HG03060 (cell line): ENCODE measurements at regions not wholly inside any gene's neighbourhood (a gene's known extent, or its start where the extent isn't known, plus 50 kb on each side); places are given as distances from the start of the nearest gene placed in this dataset.
"Not testable (repeated sequence)": the region's sequence is repeated elsewhere in the genome, so short reads cannot be mapped to it uniquely, and the experiment has no call there.

Experiments
- ATAC-seq: cut with Tn5 transposase; IDR thresholded peaks from one replicate; pipeline ENCODE4 v1.9.1; 2021; ENCODE audit warnings: low read depth, moderate number of reproducible peaks; ENCODE audit not compliant: unreplicated experiment

DNA sequence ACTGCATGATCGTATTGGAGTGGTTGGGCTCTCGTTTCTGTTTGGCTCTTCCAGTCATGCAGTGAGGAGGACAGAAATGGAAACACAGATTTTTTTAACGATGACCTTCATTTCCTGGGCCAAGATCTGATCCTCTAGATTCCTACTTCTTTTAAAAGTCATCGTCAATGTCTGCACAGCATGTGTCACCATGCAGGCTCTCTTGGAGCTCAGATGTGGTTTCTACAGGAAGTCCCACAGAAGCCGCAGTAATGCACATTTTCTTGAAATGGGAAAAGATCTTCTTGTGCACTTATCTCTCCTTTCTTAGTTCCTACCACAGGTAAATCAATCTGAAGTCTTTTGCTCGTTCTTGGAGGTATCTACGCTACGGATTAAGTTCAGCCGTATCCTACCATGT is 626.9 kb downstream of the EFNB2 start:
- ATAC-seq, result no peak

DNA sequence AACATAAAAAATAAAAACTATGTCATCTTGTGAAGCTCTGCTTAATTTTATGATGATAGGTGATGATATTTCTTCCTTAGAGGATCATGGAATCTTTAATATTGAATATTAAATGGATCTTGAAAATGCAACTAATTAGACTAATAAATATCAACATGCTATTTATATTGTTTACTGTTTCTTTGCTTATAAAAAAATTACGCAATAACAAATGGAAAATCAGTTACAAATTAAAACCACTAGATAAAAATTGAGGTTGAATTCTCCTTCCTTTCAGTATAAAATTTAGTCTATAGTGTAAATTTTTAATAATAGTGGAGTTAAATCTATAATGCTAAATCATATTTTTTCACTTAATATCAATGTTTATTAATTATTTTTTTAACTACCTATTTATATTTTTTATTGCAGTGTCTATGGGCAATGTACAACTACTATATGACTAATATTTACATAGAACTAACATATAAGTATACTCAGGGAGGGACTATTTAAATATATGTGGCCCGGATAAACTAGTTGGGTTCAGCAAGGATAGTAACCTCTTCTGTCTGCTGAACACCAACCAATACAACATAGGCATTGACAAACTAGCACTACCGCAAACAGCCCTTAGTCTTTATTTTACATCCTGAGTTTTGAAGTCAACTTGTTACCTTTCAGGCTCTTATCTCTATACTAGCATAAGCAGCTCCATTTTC is 628.0 kb downstream of the EFNB2 start:
- ATAC-seq, result no peak

DNA sequence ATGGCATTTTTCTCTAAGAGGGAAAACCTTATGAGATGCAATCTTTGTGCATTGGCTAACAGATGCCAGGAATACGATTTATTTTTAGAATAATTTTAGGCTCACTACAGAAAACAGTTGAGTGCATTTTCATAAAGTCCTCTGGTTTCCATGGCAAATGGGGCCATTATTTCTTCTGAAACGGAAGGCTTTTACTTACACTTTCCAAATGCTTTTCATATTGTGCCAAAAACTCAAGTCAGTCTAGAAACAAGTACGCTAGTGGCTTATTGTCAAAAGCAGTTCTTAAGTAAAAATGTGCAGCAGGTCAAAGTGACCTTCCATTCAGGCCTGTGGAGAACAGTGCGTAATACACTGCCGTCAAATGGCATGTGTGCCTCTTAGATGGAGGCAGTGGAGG is 628.7 kb downstream of the EFNB2 start:
- no peak for ATAC-seq

DNA sequence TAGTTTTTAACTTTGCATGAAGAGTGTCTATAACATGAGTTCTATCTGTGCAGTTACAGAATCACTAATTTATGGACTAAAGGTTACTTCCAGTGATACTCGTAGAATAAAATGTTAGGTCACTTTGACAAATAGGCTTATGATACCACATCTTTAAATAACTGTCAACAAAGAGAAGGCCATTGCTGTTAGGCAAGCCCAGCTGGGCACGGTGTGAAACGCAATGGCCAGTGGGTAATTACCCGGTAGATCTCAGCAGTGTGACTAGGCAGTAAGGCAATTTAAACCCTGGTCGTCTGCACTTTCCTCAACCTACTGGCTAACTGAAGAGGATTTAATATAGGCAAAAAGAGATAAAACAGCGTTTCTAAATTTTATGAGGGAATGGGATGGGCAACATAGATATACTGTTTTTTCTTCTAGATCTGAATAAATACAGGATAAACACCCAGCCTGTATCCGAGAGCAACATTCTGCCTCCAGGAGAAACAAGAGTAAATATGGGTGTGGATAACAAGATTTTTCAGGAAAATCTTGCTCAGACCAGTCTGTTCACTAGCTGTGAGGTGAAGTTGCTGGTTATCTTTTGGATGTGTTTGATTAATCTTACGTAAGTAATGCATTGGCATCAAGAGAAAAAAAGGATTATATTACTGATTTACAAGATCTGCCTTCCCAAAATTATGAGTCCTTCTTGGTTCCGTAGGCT is 631.3 kb downstream of the EFNB2 start:
- no peak for ATAC-seq

DNA sequence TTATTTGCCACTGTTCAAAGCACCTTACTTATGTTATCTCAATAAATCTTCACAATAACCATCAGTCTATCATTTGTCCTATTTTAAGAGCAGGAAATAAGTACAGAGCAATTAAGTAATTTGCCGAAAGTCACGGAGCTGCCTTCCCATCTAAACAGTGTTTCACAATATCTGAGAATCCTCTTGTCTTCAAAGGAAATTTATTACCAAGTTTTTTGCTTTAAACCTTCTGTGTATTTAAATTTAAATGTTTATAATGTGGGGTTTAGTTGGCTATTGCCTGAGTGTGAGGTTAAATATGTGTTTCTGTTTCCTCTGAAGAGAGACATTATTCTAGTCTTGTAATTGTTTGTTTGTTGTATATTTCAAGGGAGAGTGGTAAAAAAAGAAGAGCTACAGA is 633.1 kb downstream of the EFNB2 start:
- ATAC-seq, result no peak

GRCh38 chr13:105897575-105897974 is 637.9 kb downstream of the EFNB2 start:
- ATAC-seq, result no peak

DNA sequence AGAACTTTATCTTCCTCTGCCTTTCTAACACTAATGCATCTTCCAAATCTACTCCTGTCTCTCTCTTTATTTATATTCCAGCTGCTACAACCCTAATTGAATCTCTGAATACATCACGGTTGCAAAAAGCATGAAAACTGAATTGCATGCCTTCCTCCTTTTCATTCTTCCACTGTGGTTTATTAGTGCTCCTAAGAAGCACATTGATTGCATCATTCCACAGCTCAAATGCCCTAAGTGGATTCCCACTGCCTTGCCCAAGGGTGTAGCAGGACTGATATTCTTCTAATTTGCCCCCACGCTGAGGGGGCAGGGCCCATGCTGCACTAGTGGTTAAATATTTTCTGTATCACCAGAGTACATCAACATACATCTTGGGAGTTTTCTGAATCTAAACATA is 640.8 kb downstream of the EFNB2 start:
- no peak for ATAC-seq

DNA sequence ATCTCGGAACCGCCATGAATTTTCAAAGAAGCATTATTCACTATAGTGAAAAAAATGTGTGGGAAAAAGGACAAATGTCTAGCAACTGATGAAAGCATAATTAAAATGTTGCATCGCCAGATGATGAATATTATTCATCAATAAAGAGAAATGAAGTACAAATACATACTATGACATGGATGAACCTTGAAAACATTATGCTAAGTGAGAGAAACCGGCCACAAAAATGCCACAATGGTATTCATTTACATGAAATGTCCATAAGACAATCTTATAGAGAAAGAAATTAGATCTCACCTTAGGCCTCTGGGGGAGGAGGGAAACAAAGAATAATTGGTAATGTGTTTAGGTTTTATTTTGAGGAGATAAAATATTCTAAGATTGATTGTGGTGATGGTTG is 645.0 kb downstream of the EFNB2 start:
- no peak for ATAC-seq

DNA sequence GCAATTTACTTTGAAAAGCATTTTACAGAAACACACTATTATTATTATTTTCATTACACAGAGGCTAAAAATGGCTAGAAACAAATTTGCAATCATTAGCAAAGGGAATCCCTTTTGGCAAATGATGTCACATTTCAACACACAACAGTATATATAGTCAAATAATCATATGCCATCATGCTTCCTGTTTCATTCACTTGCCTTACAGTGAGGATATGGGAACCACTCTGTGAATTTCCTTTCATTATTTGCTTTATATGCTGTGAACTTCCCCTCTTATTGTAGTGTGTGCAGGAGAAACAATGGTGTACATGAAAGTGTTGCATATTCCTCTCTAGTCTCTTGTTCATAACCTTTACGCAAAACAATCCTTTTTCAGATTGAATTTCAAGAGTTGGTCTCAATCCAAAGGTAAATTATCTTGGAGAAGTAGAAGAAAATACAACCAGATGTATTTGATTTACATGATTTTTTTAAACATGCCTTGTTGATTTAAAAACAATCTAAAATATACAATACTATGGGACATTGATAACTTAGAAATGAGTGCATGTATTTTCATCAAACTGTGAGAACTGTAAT is 657.3 kb downstream of the EFNB2 start:
- no peak for ATAC-seq

DNA sequence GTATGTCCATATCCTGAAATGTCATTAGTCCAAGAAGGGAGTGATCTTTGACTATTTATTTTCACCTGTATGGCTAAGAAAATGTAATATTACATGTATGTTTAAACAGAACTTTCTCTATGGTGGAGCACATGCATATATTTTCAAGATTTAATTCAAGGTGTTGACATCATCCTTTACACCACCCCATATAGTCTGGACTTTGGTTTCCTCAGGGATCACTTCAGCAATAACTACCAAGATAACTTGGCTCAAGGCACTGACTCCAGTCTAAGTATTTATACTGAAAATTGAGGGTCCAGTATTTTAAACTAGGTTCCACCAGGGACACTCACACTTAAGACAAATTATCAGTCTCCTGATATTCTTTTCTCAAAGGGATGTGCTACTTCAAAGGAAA is 660.6 kb downstream of the EFNB2 start:
- ATAC-seq, result no peak

- ATAC-seq, result no peak
Measured at GRCh38 chr13:105871768-105872167, 663.7 kb downstream of the EFNB2 start.

GRCh38 chr13:105871326-105871725 is 664.1 kb downstream of the EFNB2 start:
- no peak for ATAC-seq

- no peak for ATAC-seq
Measured at GRCh38 chr13:105863300-105863920, 672.1 kb downstream of the EFNB2 start.

DNA sequence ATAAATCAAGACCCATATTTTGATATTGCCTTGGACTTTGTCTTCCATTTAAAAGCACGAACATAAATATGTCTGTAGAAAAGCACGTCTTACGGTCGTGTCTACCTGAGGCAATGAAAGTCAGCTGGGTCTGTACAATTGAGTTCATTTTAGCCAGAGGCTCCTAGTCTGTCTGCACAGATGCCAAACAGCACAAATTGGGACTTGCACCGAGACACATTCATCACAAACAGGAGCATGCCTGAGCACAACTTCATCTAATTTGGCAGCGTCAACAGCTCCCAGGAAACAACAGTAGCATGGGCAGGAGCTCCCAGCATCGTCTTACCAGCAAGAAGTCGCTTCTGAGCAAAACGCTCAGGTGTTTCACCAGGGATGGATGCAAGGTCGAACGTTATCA is 687.0 kb downstream of the EFNB2 start:
- ATAC-seq, result no peak

DNA sequence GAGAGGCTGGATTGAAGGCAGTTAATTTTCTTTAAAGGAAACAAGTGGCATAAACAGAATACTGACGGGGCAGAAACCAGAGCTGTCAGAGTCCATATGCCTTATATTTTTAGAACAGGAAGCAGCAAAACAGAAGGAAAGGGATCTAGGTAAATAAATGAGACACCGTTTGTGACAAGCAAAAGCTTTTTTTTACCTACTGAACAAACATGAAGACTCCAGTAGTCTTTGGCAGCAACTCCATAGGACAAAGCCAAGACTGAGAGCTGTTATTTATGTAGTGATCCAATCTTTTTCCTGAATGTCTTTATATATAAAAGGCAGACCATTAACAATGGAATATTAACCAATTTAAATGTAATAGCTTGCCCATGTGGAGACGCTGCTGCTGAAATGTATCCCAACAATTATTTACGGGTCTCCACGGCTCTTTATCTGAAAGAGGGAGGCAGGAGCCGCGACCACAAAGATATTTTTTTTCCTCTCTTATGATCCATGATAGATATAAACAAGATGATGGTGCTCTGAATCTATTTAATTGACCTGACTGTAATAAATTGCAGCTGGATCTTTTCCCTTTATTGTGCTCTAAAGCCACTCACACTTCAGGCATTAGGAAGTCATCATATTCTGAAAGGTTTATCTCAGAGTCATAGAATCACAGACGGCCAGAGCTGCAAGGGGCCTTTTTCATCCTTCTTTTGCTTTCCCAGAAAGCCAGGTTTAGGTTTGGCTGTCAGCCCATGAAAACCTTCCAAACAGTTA is 687.8 kb downstream of the EFNB2 start:
- ATAC-seq, result no peak

DNA sequence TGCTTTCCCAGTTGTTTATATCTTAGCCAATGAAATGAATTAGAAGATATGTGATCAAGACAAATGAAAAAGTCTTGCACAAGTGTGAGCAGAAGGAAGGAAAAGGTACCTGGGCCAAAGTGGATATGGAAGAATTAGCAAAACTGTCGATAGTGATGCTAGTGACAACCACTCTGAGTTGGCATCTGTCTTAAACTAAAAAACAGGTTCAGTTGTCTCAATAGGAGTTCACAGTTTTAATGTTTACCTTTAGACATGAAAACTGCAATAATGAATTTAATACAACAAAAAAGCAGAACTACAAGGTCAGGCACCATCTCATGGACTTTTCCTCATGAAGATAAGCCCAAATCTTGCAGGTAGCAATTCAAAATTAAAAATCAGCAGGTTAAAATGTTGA is 688.5 kb downstream of the EFNB2 start:
- no peak for ATAC-seq

GRCh38 chr13:105841286-105841685 is 694.2 kb downstream of the EFNB2 start:
- ATAC-seq, result no peak

DNA sequence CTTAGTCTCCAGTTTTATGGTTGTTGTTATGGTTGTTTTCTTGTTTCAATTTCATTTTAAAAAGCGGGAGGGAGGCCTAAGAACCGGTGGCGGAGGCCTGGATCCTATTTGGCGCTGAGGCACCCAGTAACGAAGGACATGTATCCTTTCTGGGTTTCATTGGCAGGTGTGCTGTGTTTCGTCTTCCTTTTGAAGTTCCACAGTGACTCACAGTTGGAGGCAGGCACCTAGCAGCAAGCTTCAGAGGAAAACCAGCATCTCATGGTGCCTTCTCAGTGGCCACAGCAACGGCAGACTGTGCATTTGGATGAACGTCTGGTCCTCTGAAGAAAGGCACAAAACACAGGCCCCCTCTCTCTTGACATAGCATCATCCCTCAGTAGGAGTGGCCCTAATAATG is 697.2 kb downstream of the EFNB2 start:
- no peak for ATAC-seq

DNA sequence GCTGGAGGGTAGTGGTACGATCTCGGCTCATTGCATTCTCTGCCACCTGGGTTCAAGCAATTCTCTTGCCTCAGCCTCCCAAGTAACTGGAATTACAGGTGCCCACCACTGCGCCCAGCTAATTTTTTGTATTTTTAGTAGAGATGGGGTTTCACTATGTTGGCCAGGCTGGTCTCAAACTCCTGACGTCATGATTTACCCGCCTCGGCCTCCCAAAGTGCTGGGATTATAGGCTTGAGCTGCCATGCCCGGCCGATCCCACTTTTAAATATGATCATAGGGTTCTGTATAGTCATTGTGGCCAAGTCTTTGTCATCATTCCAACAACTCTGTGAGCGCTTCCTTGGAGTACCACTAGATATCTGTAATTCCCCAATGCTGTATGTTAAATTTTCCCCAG is 698.2 kb downstream of the EFNB2 start:
- not testable (repeated sequence) for ATAC-seq

DNA sequence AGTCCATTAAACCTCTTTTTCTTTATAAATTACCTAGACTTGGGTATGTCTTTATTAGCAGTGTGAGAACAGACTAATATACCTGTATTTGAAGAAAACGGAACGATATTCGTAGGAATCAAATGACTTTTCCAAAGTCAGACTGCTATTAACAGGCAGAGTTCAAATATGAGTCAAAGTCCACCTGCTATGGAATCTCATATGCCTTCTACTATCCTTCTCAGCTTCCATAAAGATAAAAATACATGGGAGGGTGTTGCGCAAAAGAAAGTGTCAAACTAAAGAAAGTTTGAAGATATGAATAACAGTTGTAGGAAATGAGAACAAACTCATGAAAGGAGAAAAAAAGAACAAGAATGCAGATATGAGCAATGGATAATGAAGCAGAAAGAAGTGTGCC is 704.6 kb downstream of the EFNB2 start:
- no peak for ATAC-seq
